ENCODE measurements at regions not wholly inside any gene's neighbourhood (a gene's known extent, or its start where the extent isn't known, plus 50 kb on each side); places are given as distances from the start of the nearest gene placed in this dataset.

DNA sequence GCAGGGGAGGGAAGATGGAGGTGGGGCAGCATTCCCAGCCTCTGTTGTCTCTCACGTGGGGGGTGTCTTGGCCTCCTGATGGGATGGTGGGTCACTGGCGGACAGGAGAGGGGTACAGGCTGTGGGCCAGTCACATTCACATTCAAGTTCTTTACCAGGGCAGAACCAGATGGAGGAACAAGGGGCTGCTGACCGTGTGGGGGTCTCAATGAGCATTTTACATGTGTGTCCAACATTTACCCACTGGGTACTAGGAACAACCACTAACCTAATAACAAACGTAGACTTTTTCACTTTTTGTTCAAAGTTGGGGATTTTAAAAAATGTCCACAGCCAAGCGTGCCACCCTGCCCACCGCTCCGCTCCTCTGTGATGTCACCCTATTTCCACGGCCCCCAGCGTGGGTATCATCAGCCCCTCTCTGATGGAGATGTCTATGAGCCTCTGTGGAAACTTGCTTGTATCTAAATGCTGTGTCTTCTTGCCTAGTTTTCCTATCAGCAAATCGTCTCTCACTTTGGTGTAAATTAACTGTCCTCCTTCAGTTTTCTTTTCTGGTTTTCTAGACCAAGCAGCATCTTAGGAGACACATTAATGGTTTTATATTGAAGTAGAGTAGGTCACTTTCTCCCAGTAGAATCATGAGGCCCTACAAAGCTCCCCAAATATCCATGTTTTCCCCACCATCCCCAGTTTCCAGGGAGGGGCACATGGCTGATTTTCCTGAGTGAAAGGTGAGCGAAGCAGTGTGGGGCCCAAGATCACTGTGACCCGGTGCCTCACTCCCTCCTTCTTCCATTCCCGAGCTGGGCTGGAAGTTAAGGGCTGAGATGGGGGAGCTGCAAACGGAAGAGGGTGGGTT lies 936.7 kb downstream of the BRD1 start:
- TF ChIP-seq EZH2phosphoT487 (IDR thresholded peaks at IDR 0.05; ENCODE audit: insufficient read depth, low read depth) (no peak), EZH2 (IDR thresholded peaks at IDR 0.05; ENCODE audit: insufficient read depth, poor library complexity, severe bottlenecking) (no peak)
